ENCODE measurements at regions not wholly inside any gene's neighbourhood (a gene's known extent, or its start where the extent isn't known, plus 50 kb on each side); places are given as distances from the start of the nearest gene placed in this dataset.

DNA sequence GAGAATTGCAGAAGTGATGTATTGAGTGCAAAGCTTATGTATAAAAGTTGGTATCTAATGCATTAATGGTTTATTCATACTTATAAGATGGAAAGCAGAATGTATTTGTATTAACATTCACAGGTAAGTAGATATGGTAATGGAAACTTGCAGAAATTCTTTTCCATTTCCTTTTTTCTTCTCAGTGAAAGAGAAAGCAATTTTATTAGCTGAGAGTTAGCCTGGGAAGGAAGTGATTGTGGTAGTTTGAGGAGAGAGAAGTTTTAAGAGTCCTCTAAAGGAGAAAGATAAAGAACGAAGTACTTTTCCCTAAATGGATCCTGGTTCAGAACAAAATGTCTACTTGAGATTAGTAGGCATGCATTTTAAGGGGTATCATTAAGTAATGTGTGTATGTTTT is 60.1 kb upstream of the OSTN start:
- H3K4me1 ChIP-seq (ENCODE audit: control insufficient read depth, insufficient read depth, low read depth, low read length) = no peaks in the 10 kb centered on the region
- no peak overlapping the region for H2BK120ac ChIP-seq (ENCODE audit: low read depth, low read length)
- H3K79me1 ChIP-seq (replicated peaks; ENCODE audit: low read length, poor library complexity, severe bottlenecking) = no peaks in the 10 kb centered on the region
- no peak overlapping the region for H4K91ac ChIP-seq (ENCODE audit: low read length)
- H3K27me3 ChIP-seq (ENCODE audit: control insufficient read depth in 1 of 2, insufficient read depth in 1 of 2, low read length in 2 of 2) = no peaks in the 10 kb centered on the region
- no peak overlapping the region for H3K23ac ChIP-seq (ENCODE audit: low read length in 2 of 2)
- H2AK5ac ChIP-seq (ENCODE audit: low read length, severe bottlenecking) = no peak overlapping the region
- H2BK15ac ChIP-seq (ENCODE audit: low read depth, poor library complexity, severe bottlenecking) = no peak overlapping the region
- no peak overlapping the region for H3K27ac ChIP-seq (ENCODE audit: low read length, poor library complexity, severe bottlenecking)
- H3K36me3 ChIP-seq (ENCODE audit: control insufficient read depth in 1 of 2, insufficient read depth in 2 of 2, low read depth in 1 of 2, low read length in 2 of 2) = no peaks in the 10 kb centered on the region
- no peak overlapping the region for H4K8ac ChIP-seq (ENCODE audit: low read length)
- DNase-seq = no peak
- H3K14ac ChIP-seq (ENCODE audit: low read length in 2 of 2) = no peak overlapping the region
- H2BK5ac ChIP-seq (ENCODE audit: low read depth, low read length, poor library complexity, severe bottlenecking) = no peak overlapping the region
- no peaks in the 10 kb centered on the region for H3K9me3 ChIP-seq (ENCODE audit: control insufficient read depth, low read length)
- H2AFZ ChIP-seq (ENCODE audit: low read depth, low read length) = no peak overlapping the region
- H3K4ac ChIP-seq (ENCODE audit: low read depth in 1 of 2, low read length in 2 of 2) = no peak overlapping the region
- WGBS = 90% methylated on average over 1 of the region's 1 CpG
- no peak overlapping the region for H3K4me2 ChIP-seq (ENCODE audit: low read length, poor library complexity, severe bottlenecking)
- no peak overlapping the region for H2BK12ac ChIP-seq (ENCODE audit: low read length in 2 of 2)
- no peak overlapping the region for H3K9ac ChIP-seq (ENCODE audit: low read length)
- H3K4me3 ChIP-seq (ENCODE audit: insufficient read depth in 1 of 2, low read depth in 1 of 2, low read length in 2 of 2) = no peak overlapping the region
- no peak overlapping the region for H3K18ac ChIP-seq (ENCODE audit: low read depth in 1 of 2, low read length in 2 of 2)

DNA sequence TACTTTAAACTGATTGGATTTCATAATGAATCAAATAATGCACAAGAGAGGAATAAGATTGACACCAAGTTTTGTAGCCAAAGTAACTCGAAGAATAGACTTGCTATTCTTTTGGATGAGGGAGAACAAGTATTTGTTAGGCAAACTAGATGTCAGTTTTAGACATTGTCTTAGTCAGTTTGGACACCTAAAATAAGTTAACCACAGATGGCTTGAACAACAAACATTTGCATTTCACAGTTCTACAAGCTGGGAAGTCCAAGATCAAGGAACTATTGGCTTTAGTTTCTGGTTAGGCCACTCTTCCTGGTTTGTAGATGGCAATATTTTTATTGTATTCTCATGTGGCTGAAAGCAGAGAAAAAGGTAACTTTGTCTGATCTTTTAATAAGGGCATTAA is 61.3 kb upstream of the OSTN start:
- H3K36me3 ChIP-seq (ENCODE audit: control insufficient read depth in 1 of 2, insufficient read depth in 2 of 2, low read depth in 1 of 2, low read length in 2 of 2) = no peaks in the 10 kb centered on the region
- H3K27me3 ChIP-seq (ENCODE audit: control insufficient read depth in 1 of 2, insufficient read depth in 1 of 2, low read length in 2 of 2) = no peaks in the 10 kb centered on the region
- H4K91ac ChIP-seq (ENCODE audit: low read length) = no peak overlapping the region
- peaks cover 2% of the 10 kb centered on the region for H3K4me1 ChIP-seq (ENCODE audit: control insufficient read depth, insufficient read depth, low read depth, low read length)
- no peak for DNase-seq
- H2AK5ac ChIP-seq (ENCODE audit: low read length, severe bottlenecking) = no peak overlapping the region
- WGBS = 89% methylated on average over 1 of the region's 1 CpG
- H3K14ac ChIP-seq (ENCODE audit: low read length in 2 of 2) = no peak overlapping the region
- H3K27ac ChIP-seq (ENCODE audit: low read length, poor library complexity, severe bottlenecking) = no peak overlapping the region
- H3K79me1 ChIP-seq (replicated peaks; ENCODE audit: low read length, poor library complexity, severe bottlenecking) = no peaks in the 10 kb centered on the region
- no peak overlapping the region for H3K23ac ChIP-seq (ENCODE audit: low read length in 2 of 2)
- no peaks in the 10 kb centered on the region for H3K9me3 ChIP-seq (ENCODE audit: control insufficient read depth, low read length)
- no peak overlapping the region for H2AFZ ChIP-seq (ENCODE audit: low read depth, low read length)
- H3K4me3 ChIP-seq (ENCODE audit: insufficient read depth in 1 of 2, low read depth in 1 of 2, low read length in 2 of 2) = no peak overlapping the region
- no peak overlapping the region for H4K8ac ChIP-seq (ENCODE audit: low read length)
- no peak overlapping the region for H3K9ac ChIP-seq (ENCODE audit: low read length)
- H2BK120ac ChIP-seq (ENCODE audit: low read depth, low read length) = no peak overlapping the region
- no peak overlapping the region for H3K18ac ChIP-seq (ENCODE audit: low read depth in 1 of 2, low read length in 2 of 2)
- H2BK12ac ChIP-seq (ENCODE audit: low read length in 2 of 2) = no peak overlapping the region
- no peak overlapping the region for H3K4ac ChIP-seq (ENCODE audit: low read depth in 1 of 2, low read length in 2 of 2)
- H2BK5ac ChIP-seq (ENCODE audit: low read depth, low read length, poor library complexity, severe bottlenecking) = no peak overlapping the region
- no peak overlapping the region for H2BK15ac ChIP-seq (ENCODE audit: low read depth, poor library complexity, severe bottlenecking)
- H3K4me2 ChIP-seq (ENCODE audit: low read length, poor library complexity, severe bottlenecking) = no peak overlapping the region

DNA sequence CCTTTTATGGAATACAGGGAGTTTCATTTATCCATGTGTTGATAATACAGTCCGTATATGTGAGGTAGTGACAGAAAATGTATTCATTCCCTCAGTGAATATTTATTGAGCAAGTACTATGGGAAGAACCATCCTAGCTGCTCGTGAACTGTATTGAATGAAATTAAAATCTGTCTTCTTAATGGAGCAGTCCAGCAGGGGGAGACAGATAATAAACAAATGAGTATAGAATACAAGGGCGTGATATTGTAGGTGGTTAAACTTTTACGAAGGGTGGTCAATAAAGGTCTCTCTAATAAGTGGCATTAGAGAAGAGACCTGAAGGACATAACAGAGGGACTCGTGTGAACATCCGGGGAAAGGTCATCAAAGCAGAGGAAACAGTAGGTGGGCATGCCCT is 62.7 kb upstream of the OSTN start:
- no peaks in the 10 kb centered on the region for H3K79me1 ChIP-seq (replicated peaks; ENCODE audit: low read length, poor library complexity, severe bottlenecking)
- H3K4me1 ChIP-seq (ENCODE audit: control insufficient read depth, insufficient read depth, low read depth, low read length) = peaks cover 2% of the 10 kb centered on the region
- no peak overlapping the region for H3K14ac ChIP-seq (ENCODE audit: low read length in 2 of 2)
- H3K4me2 ChIP-seq (ENCODE audit: low read length, poor library complexity, severe bottlenecking) = no peak overlapping the region
- no peaks in the 10 kb centered on the region for H3K27me3 ChIP-seq (ENCODE audit: control insufficient read depth in 1 of 2, insufficient read depth in 1 of 2, low read length in 2 of 2)
- H2BK15ac ChIP-seq (ENCODE audit: low read depth, poor library complexity, severe bottlenecking) = no peak overlapping the region
- H3K9me3 ChIP-seq (ENCODE audit: control insufficient read depth, low read length) = no peaks in the 10 kb centered on the region
- no peak overlapping the region for H2AFZ ChIP-seq (ENCODE audit: low read depth, low read length)
- no peak overlapping the region for H3K4ac ChIP-seq (ENCODE audit: low read depth in 1 of 2, low read length in 2 of 2)
- H3K18ac ChIP-seq (ENCODE audit: low read depth in 1 of 2, low read length in 2 of 2) = no peak overlapping the region
- no peak overlapping the region for H2BK120ac ChIP-seq (ENCODE audit: low read depth, low read length)
- H3K4me3 ChIP-seq (ENCODE audit: insufficient read depth in 1 of 2, low read depth in 1 of 2, low read length in 2 of 2) = no peak overlapping the region
- no peaks in the 10 kb centered on the region for H3K36me3 ChIP-seq (ENCODE audit: control insufficient read depth in 1 of 2, insufficient read depth in 2 of 2, low read depth in 1 of 2, low read length in 2 of 2)
- H2AK5ac ChIP-seq (ENCODE audit: low read length, severe bottlenecking) = no peak overlapping the region
- peak; percentile 16 for DNase-seq
- no peak overlapping the region for H2BK12ac ChIP-seq (ENCODE audit: low read length in 2 of 2)
- 91% methylated on average over 6 of the region's 6 CpGs for WGBS
- no peak overlapping the region for H4K8ac ChIP-seq (ENCODE audit: low read length)
- H3K23ac ChIP-seq (ENCODE audit: low read length in 2 of 2) = no peak overlapping the region
- no peak overlapping the region for H4K91ac ChIP-seq (ENCODE audit: low read length)
- H3K27ac ChIP-seq (ENCODE audit: low read length, poor library complexity, severe bottlenecking) = no peak overlapping the region
- H2BK5ac ChIP-seq (ENCODE audit: low read depth, low read length, poor library complexity, severe bottlenecking) = no peak overlapping the region
- no peak overlapping the region for H3K9ac ChIP-seq (ENCODE audit: low read length)

DNA sequence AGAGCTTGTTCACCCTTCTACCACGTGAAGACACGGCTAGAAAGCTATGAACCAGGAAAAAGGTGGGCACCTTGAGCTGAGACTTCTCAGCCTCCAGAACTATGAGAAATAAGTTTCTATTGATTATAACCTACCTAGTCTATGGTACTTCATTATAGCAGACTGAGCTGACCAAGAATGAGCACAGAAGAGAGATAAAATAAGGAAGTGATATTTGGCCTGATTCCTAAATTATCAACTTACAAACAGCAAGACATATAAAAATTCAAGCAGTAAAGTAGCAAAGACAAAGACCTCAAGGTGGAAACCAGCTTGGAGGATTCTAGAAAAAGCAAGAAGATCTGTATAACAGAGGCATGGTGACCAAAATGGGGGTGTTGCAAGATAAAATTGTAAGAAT is 63.9 kb upstream of the OSTN start:
- Histone ChIP-seq H2BK5ac (ENCODE audit: low read depth, low read length, poor library complexity, severe bottlenecking) (no peak overlapping the region), H3K4me2 (ENCODE audit: low read length, poor library complexity, severe bottlenecking) (no peak overlapping the region), H2AFZ (ENCODE audit: low read depth, low read length) (no peak overlapping the region), H3K4me3 (ENCODE audit: insufficient read depth in 1 of 2, low read depth in 1 of 2, low read length in 2 of 2) (no peak overlapping the region), H2AK5ac (ENCODE audit: low read length, severe bottlenecking) (no peak overlapping the region), H3K36me3 (ENCODE audit: control insufficient read depth in 1 of 2, insufficient read depth in 2 of 2, low read depth in 1 of 2, low read length in 2 of 2) (no peaks in the 10 kb centered on the region), H2BK15ac (ENCODE audit: low read depth, poor library complexity, severe bottlenecking) (no peak overlapping the region), H3K9ac (ENCODE audit: low read length) (no peak overlapping the region), H3K4ac (ENCODE audit: low read depth in 1 of 2, low read length in 2 of 2) (no peak overlapping the region), H4K91ac (ENCODE audit: low read length) (no peak overlapping the region), H3K14ac (ENCODE audit: low read length in 2 of 2) (no peak overlapping the region), H3K4me1 (ENCODE audit: control insufficient read depth, insufficient read depth, low read depth, low read length) (peaks cover 2% of the 10 kb centered on the region), H3K9me3 (ENCODE audit: control insufficient read depth, low read length) (no peaks in the 10 kb centered on the region), H4K8ac (ENCODE audit: low read length) (no peak overlapping the region), H2BK120ac (ENCODE audit: low read depth, low read length) (no peak overlapping the region), H3K23ac (ENCODE audit: low read length in 2 of 2) (no peak overlapping the region), H3K27me3 (ENCODE audit: control insufficient read depth in 1 of 2, insufficient read depth in 1 of 2, low read length in 2 of 2) (no peaks in the 10 kb centered on the region), H3K18ac (ENCODE audit: low read depth in 1 of 2, low read length in 2 of 2) (no peak overlapping the region), H3K27ac (ENCODE audit: low read length, poor library complexity, severe bottlenecking) (no peak overlapping the region), H2BK12ac (ENCODE audit: low read length in 2 of 2) (no peak overlapping the region), H3K79me1 (replicated peaks; ENCODE audit: low read length, poor library complexity, severe bottlenecking) (no peaks in the 10 kb centered on the region)
- no peak for DNase-seq
- WGBS = 92% methylated on average over 2 of the region's 2 CpGs
